ENCODE measurements at regions not wholly inside any gene's neighbourhood (a gene's known extent, or its start where the extent isn't known, plus 50 kb on each side); places are given as distances from the start of the nearest gene placed in this dataset.

GRCh38 chr2:175823707-175824073 is 178.4 kb downstream of the LNPK start:
- ChIA-PET CTCF (no interaction called here), POLR2A (no interaction called here)
- ATAC-seq (no peak), DNase-seq (no peak)
- no peaks in the 10 kb centered on the region for H3K36me3 Mint-ChIP-seq (ENCODE audit: low read depth)
- H3K9me3 Mint-ChIP-seq = no peaks in the 10 kb centered on the region
- no peaks in the 10 kb centered on the region for H3K4me1 Mint-ChIP-seq (ENCODE audit: low read depth)
- no peak overlapping the region for H3K4me3 Mint-ChIP-seq
- TF ChIP-seq, protein P1, sequence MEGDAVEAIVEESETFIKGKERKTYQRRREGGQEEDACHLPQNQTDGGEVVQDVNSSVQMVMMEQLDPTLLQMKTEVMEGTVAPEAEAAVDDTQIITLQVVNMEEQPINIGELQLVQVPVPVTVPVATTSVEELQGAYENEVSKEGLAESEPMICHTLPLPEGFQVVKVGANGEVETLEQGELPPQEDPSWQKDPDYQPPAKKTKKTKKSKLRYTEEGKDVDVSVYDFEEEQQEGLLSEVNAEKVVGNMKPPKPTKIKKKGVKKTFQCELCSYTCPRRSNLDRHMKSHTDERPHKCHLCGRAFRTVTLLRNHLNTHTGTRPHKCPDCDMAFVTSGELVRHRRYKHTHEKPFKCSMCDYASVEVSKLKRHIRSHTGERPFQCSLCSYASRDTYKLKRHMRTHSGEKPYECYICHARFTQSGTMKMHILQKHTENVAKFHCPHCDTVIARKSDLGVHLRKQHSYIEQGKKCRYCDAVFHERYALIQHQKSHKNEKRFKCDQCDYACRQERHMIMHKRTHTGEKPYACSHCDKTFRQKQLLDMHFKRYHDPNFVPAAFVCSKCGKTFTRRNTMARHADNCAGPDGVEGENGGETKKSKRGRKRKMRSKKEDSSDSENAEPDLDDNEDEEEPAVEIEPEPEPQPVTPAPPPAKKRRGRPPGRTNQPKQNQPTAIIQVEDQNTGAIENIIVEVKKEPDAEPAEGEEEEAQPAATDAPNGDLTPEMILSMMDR (IDR thresholded peaks at IDR 0.05) = no peak
- H3K27ac Mint-ChIP-seq = no peak overlapping the region
- intact Hi-C loops (cut with micrococcal nuclease) = no loop called here
- H3K27me3 Mint-ChIP-seq = peaks cover 23% of the 10 kb centered on the region

- no peak for DNase-seq
- H3K27ac Mint-ChIP-seq = no peak overlapping the region
- intact Hi-C loops (cut with micrococcal nuclease) = no loop called here
- TF ChIP-seq, protein P1 (IDR thresholded peaks at IDR 0.05) = no peak
- no peaks in the 10 kb centered on the region for H3K36me3 Mint-ChIP-seq (ENCODE audit: low read depth)
- no peak for ATAC-seq
- no peak overlapping the region for H3K4me3 Mint-ChIP-seq
- POLR2A ChIA-PET = no interaction called here
- H3K9me3 Mint-ChIP-seq = no peaks in the 10 kb centered on the region
- no peaks in the 10 kb centered on the region for H3K4me1 Mint-ChIP-seq (ENCODE audit: low read depth)
- H3K27me3 Mint-ChIP-seq = peaks cover 22% of the 10 kb centered on the region
- CTCF ChIA-PET = no interaction called here
Observed at GRCh38 chr2:175823002-175823706, 178.9 kb downstream of the LNPK start.

- Mint-ChIP-seq H3K4me3 (no peak overlapping the region), H3K36me3 (ENCODE audit: low read depth) (no peaks in the 10 kb centered on the region), H3K9me3 (no peaks in the 10 kb centered on the region), H3K27me3 (peaks cover 14% of the 10 kb centered on the region), H3K27ac (no peak overlapping the region), H3K4me1 (ENCODE audit: low read depth) (no peaks in the 10 kb centered on the region)
- intact Hi-C loops (cut with micrococcal nuclease) = no loop called here
- ChIA-PET POLR2A (no interaction called here), CTCF (no interaction called here)
- no peak for DNase-seq
- no peak for ATAC-seq
- TF ChIP-seq, protein P1 (IDR thresholded peaks at IDR 0.05) = no peak
Observed at GRCh38 chr2:175817221-175817620, 184.8 kb downstream of the LNPK start.

GRCh38 chr2:175815537-175815936 is 186.5 kb downstream of the LNPK start:
- H3K27ac Mint-ChIP-seq = no peak overlapping the region
- ChIA-PET CTCF (no interaction called here), POLR2A (no interaction called here)
- H3K4me3 Mint-ChIP-seq = no peak overlapping the region
- ATAC-seq (no peak), DNase-seq (no peak)
- intact Hi-C loops (cut with micrococcal nuclease) = no loop called here
- H3K9me3 Mint-ChIP-seq = no peaks in the 10 kb centered on the region
- H3K4me1 Mint-ChIP-seq (ENCODE audit: low read depth) = no peaks in the 10 kb centered on the region
- H3K27me3 Mint-ChIP-seq = peaks cover 9% of the 10 kb centered on the region
- TF ChIP-seq, protein P1 (IDR thresholded peaks at IDR 0.05) = no peak
- no peaks in the 10 kb centered on the region for H3K36me3 Mint-ChIP-seq (ENCODE audit: low read depth)

DNA sequence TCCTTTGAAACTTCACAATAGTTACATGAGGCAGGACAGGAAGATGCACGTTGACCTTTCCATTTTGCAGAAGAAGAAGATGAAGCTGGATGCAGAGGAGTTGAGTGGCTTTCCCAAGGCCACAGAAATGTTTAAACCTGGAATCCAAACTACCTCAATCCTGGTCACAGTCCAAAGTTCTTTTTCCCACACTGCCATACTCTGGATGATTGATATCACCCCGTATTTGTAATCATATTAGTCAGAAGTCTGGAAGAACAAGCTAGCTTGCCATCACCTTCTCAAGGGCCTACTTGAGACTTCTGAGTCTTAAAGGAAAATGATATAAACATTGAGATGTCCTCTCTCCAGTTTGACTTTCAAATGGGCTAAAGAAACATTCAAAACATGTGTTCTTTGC is 190.1 kb downstream of the LNPK start:
- intact Hi-C loops (cut with micrococcal nuclease) = no loop called here
- POLR2A ChIA-PET = no interaction called here
- CTCF ChIA-PET = no interaction called here
- no peak for ATAC-seq
- Mint-ChIP-seq H3K9me3 (no peaks in the 10 kb centered on the region), H3K27me3 (peaks cover 8% of the 10 kb centered on the region), H3K4me3 (no peak overlapping the region), H3K4me1 (ENCODE audit: low read depth) (no peaks in the 10 kb centered on the region), H3K27ac (no peak overlapping the region), H3K36me3 (ENCODE audit: low read depth) (no peaks in the 10 kb centered on the region)
- TF ChIP-seq, protein P1 (IDR thresholded peaks at IDR 0.05) = no peak
- DNase-seq = no peak

Measured in activated CD8-positive, alpha-beta T cell treated with anti-CD3 and anti-CD28 coated beads for 36 hours (primary cell).